Endothelial cell of umbilical vein (primary cell): ENCODE measurements at regions not wholly inside any gene's neighbourhood (a gene's known extent, or its start where the extent isn't known, plus 50 kb on each side); places are given as distances from the start of the nearest gene placed in this dataset.

Source experiments
- BruUV-seq: library from RNA; stranded (reverse); fragments of 400-500 nt; replicated peaks from 2 replicates; lab custom pipeline; 2021; lab: Mats Ljungman, UMichigan
- CTCF ChIA-PET: fragments of 300-600, 350-600 bp; sonication (Branson Sonifier 250); formaldehyde crosslinking; loops from one replicate; lab custom pipeline; 2021; ENCODE audit warnings: antibody characterized with exemption, inconsistent platforms; lab: Charles Lee
- POLR2A ChIA-PET: fragments of 300-600, 350-600 bp; sonication (Branson Sonifier 250); formaldehyde crosslinking; loops from one replicate; lab custom pipeline; 2021; ENCODE audit warnings: antibody characterized with exemption, inconsistent platforms; lab: Charles Lee
- DNase-seq: peaks from one replicate; pipeline ENCODE4 v3.0.0-alpha.2; 2011; ENCODE audit warnings: low read depth, low spot score
- FAIRE-seq: peaks from 2 replicates; lab custom pipeline; 2011; peaks lifted over from hg19 to GRCh38; lab: Jason Lieb, UNC
- H2AFZ ChIP-seq: 2 replicates; pipeline ENCODE4 v1.6.0; 2012; ENCODE audit warnings: low read depth, low read length, control low read depth, inconsistent platforms
- H3K27ac ChIP-seq: 2 replicates; pipeline ENCODE4 v1.5.1; 2011; ENCODE audit warnings: low read depth, mild to moderate bottlenecking, control low read depth, low read length, moderate library complexity; ENCODE audit not compliant: insufficient read depth
- H3K27me3 ChIP-seq, 2 experiments: 2 replicates each; pipeline versions ENCODE4 v1.6.0 to v1.6.1; 2011; ENCODE audit warnings: low read length in 2 of 2, mixed read lengths in 1 of 2; ENCODE audit not compliant: control insufficient read depth in 2 of 2, insufficient read depth in 2 of 2
- H3K36me3 ChIP-seq, 2 experiments: 2 replicates in 1 of 2; 3 replicates in 1 of 2; pipeline ENCODE4 v1.5.1; 2011; ENCODE audit warnings: low read length in 2 of 2, mild to moderate bottlenecking in 1 of 2, moderate library complexity in 1 of 2; ENCODE audit not compliant: control insufficient read depth in 2 of 2, insufficient read depth in 2 of 2; ENCODE audit errors: extremely low read depth in 1 of 2
- H3K4me1 ChIP-seq: 3 replicates; pipeline ENCODE4 v1.5.1; 2011; ENCODE audit warnings: mild to moderate bottlenecking, low read length; ENCODE audit not compliant: control insufficient read depth, insufficient read depth; ENCODE audit errors: extremely low read depth
- H3K4me2 ChIP-seq: 2 replicates; pipeline ENCODE4 v1.6.1; 2011; ENCODE audit warnings: low read length, control low read depth, mixed read lengths; ENCODE audit not compliant: insufficient read depth
- H3K4me3 ChIP-seq, 3 experiments: fragments of 200-600 bp in 1 of 3; sonication (generic), shearing (Covaris generic) in 1 of 3; replicated peaks in 1 of 3; 2 replicates each; pipeline ENCODE4 v1.5.1; 2011 to 2016; ENCODE audit warnings: control low read depth in 3 of 3, low read length in 3 of 3, mild to moderate bottlenecking in 2 of 3, inconsistent platforms in 1 of 3, low read depth in 1 of 3, moderate library complexity in 1 of 3; ENCODE audit not compliant: insufficient read depth in 1 of 3
- H3K79me2 ChIP-seq: 2 replicates; pipeline ENCODE4 v1.6.0; 2012; ENCODE audit warnings: low read length, inconsistent platforms; ENCODE audit not compliant: control insufficient read depth, insufficient read depth
- H3K9ac ChIP-seq: replicated peaks from 2 replicates; pipeline ENCODE3; 2011; ENCODE audit warnings: low read length, control low read depth; ENCODE audit not compliant: insufficient read depth; ENCODE audit errors: extremely low read depth
- H3K9me1 ChIP-seq: replicated peaks from 3 replicates; pipeline ENCODE4 v1.6.0; 2011; ENCODE audit warnings: mild to moderate bottlenecking, low read length; ENCODE audit not compliant: control insufficient read depth, insufficient read depth; ENCODE audit errors: extremely low read depth
- H3K9me3 ChIP-seq: replicated peaks from 2 replicates; pipeline ENCODE4 v1.5.1; 2012; ENCODE audit warnings: low read length, inconsistent platforms; ENCODE audit not compliant: control insufficient read depth, insufficient read depth
- H4K20me1 ChIP-seq: replicated peaks from 2 replicates; pipeline ENCODE3; 2011; ENCODE audit warnings: mild to moderate bottlenecking, low read length; ENCODE audit not compliant: control insufficient read depth, insufficient read depth; ENCODE audit errors: extremely low read depth
- EZH2 ChIP-seq: IDR thresholded peaks from 2 replicates; pipeline ENCODE4 v1.6.1; 2012; ENCODE audit warnings: borderline replicate concordance, low read depth, mild to moderate bottlenecking, moderate library complexity, low read length, inconsistent platforms; ENCODE audit not compliant: severe bottlenecking
- FOS ChIP-seq: IDR thresholded peaks from 2 replicates; pipeline ENCODE4 v1.6.1; 2011; ENCODE audit warnings: mild to moderate bottlenecking, low read length, moderate library complexity, borderline replicate concordance; ENCODE audit not compliant: insufficient read depth
- GATA2 ChIP-seq: IDR thresholded peaks from 2 replicates; pipeline ENCODE4 v1.7.0; 2011; ENCODE audit warnings: low read depth, mild to moderate bottlenecking, moderate library complexity, mixed read lengths, low read length; ENCODE audit not compliant: insufficient read length, insufficient read depth
- JUN ChIP-seq: IDR thresholded peaks from 2 replicates; pipeline ENCODE4 v1.6.1; 2011; ENCODE audit warnings: borderline replicate concordance, low read depth; ENCODE audit not compliant: insufficient read length, insufficient read depth
- MAX ChIP-seq: IDR thresholded peaks from 2 replicates; pipeline ENCODE4 v1.6.1; 2011; ENCODE audit not compliant: insufficient read depth, insufficient read length
- MYC ChIP-seq: IDR thresholded peaks from one replicate; pipeline ENCODE4 v1.6.1; 2011; ENCODE audit warnings: mild to moderate bottlenecking, low read depth, low read length
- POLR2A ChIP-seq: IDR thresholded peaks from 2 replicates; pipeline ENCODE4 v1.6.1; 2012; ENCODE audit warnings: low read depth, mild to moderate bottlenecking, control low read depth, low read length
- dilution Hi-C: fragments of 300-500 bp; cut with MboI; formaldehyde crosslinking; loops from one replicate; pipeline ENCODE4 v1.15.0; 2019; ENCODE audit warnings: low sequenced_read_pairs; ENCODE audit not compliant: extremely low pct_ligation_motif_present
- intact Hi-C: fragments of 100-400 bp; cut with micrococcal nuclease; formaldehyde crosslinking; loops from one replicate; pipeline ENCODE4 v1.10.0; 2022
- TF ChIP-seq, protein P1 (sequence below), 2 donors: IDR thresholded peaks; 1 replicate in 1 of 2; 2 replicates in 1 of 2; pipeline ENCODE4 v1.5.1; 2011; ENCODE audit warnings: low read length in 2 of 2, mild to moderate bottlenecking in 2 of 2, moderate library complexity in 2 of 2, control low read depth in 1 of 2, inconsistent platforms in 1 of 2, low read depth in 1 of 2; ENCODE audit not compliant: insufficient read depth in 1 of 2; ENCODE audit errors: extremely low read depth in 1 of 2

DNA sequence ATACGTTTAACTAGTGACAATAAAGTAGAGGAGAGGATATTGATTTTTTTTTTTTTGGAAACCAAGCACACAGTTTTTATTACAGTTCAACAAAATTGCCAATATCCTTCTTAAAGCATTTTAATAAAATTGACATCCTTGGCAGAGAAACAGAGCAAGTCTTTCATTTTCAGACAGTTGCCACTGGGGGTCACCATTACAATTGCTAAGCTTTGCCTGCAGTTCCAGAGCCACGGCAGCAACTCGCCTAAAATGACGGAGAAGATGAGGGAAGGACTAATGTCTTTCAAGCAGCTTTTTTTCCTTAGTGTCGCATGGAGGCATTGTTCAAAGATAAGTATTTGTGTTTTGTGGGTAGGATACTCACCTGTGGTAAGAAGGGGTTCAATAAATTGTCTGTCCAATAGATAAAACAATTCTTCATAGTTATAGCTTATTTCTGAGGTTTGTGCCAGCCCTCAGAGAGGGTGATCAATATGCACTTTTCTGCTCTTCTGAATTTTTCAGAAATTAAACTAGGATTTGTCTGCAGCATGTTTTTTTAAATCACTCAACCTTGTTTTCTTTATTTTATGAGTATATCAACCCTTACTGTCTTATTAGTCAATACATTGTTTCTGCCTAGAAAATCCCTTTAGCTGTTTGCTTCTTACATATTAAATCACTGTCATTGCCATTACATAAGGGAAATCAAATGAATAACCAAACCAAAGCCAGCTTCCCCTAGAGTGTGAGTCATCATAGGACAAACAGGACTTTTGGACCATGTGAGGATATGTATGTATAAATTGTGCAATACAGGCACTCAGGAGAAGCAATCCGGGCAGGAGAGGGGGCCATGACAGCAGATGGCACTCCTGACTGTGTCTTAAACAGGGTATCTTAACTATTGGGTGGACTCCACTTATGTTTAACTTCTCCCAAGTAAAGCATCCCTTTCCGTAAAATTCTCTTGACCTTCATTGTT is 508.1 kb upstream of the ARX start:
- DNase-seq (peak; percentile 90), FAIRE-seq (peak; percentile 90)
- Histone ChIP-seq H3K27me3 (no peaks in the 10 kb centered on the region), H3K36me3 (no peaks in the 10 kb centered on the region), H3K27ac (peak overlapping the region; percentile 90), H3K9me3 (no peaks in the 10 kb centered on the region), H3K9me1 (no peaks in the 10 kb centered on the region), H3K4me3 (peak overlapping the region in 2 of 3 experiments; percentile 13 to 43), H3K79me2 (no peaks in the 10 kb centered on the region), H3K4me2 (peak overlapping the region; percentile 74), H4K20me1 (no peaks in the 10 kb centered on the region), H3K4me1 (peaks cover 22% of the 10 kb centered on the region), H3K9ac (peak overlapping the region; percentile 80), H2AFZ (peak overlapping the region; percentile 62)
- ChIA-PET CTCF (interaction anchor here (0.8 to 2.6 kb wide), 16 partner anchors 11 to 1127 kb away, joined by 3 to 17 read pairs (median 4); no protein-coding TSS in a partner anchor), POLR2A (no interaction called here)
- BruUV-seq, result TSS peak; percentile 5
- dilution Hi-C loops, result no loop called here
- no peak for TF ChIP-seq MYC
- peak; percentile 54 for TF ChIP-seq JUN
- TF ChIP-seq POLR2A, result no peak
- no peak for TF ChIP-seq GATA2
- TF ChIP-seq EZH2, result no peak
- TF ChIP-seq FOS, result peak; percentile 66
- TF ChIP-seq, protein P1, sequence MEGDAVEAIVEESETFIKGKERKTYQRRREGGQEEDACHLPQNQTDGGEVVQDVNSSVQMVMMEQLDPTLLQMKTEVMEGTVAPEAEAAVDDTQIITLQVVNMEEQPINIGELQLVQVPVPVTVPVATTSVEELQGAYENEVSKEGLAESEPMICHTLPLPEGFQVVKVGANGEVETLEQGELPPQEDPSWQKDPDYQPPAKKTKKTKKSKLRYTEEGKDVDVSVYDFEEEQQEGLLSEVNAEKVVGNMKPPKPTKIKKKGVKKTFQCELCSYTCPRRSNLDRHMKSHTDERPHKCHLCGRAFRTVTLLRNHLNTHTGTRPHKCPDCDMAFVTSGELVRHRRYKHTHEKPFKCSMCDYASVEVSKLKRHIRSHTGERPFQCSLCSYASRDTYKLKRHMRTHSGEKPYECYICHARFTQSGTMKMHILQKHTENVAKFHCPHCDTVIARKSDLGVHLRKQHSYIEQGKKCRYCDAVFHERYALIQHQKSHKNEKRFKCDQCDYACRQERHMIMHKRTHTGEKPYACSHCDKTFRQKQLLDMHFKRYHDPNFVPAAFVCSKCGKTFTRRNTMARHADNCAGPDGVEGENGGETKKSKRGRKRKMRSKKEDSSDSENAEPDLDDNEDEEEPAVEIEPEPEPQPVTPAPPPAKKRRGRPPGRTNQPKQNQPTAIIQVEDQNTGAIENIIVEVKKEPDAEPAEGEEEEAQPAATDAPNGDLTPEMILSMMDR (IDR thresholded peaks at IDR 0.05; ENCODE audit: extremely low read depth in 1 of 2, insufficient read depth in 1 of 2, low read depth in 1 of 2, low read length in 2 of 2), result peak; percentile 30 to 35
- no peak for TF ChIP-seq MAX
- intact Hi-C loops, result loop anchor here (1.0 to 10.0 kb wide), 8 partner anchors 197 to 1781 kb away; no protein-coding TSS in a partner anchor
